ENCODE measurements at regions not wholly inside any gene's neighbourhood (a gene's known extent, or its start where the extent isn't known, plus 50 kb on each side); places are given as distances from the start of the nearest gene placed in this dataset.
A peak's percentile ranks its signal among the peaks of the same experiment; 100 is the strongest.

GRCh38 chr2:226478109-226478809 is 321.4 kb downstream of the IRS1 start:
- no peaks in the 10 kb centered on the region for H3K4me1 ChIP-seq
- peak overlapping the region in 1 of 2 donors; percentile 69 for H3K27ac ChIP-seq
- peak; percentile 28 for DNase-seq
- intact Hi-C loops (cut with DNase I; ENCODE audit: low total_unique reads) = no loop called here
- H3K4me3 ChIP-seq = no peak overlapping the region
- WGBS, 2 donors = 40 to 47% methylated on average over 8 of the region's 8 CpGs
- H3K36me3 ChIP-seq (ENCODE audit: low read depth, missing control alignments) = no peaks in the 10 kb centered on the region
- H3K9me3 ChIP-seq = no peaks in the 10 kb centered on the region
- H3K27me3 ChIP-seq = no peaks in the 10 kb centered on the region
- TF ChIP-seq CTCF (IDR thresholded peaks at IDR 0.05) (no peak), POLR2A (IDR thresholded peaks at IDR 0.05) (no peak)

- no peaks in the 10 kb centered on the region for H3K36me3 ChIP-seq (ENCODE audit: low read depth, missing control alignments)
- no peaks in the 10 kb centered on the region for H3K9me3 ChIP-seq
- peak overlapping the region in 1 of 2 donors; percentile 69 for H3K27ac ChIP-seq
- peak; percentile 17 for DNase-seq
- WGBS, 2 donors = 48% methylated on average over 10 of the region's 10 CpGs
- intact Hi-C loops (cut with DNase I; ENCODE audit: low total_unique reads) = no loop called here
- H3K4me3 ChIP-seq = no peak overlapping the region
- TF ChIP-seq POLR2A (IDR thresholded peaks at IDR 0.05) (no peak), CTCF (IDR thresholded peaks at IDR 0.05) (no peak)
- H3K27me3 ChIP-seq = no peaks in the 10 kb centered on the region
- H3K4me1 ChIP-seq = no peaks in the 10 kb centered on the region
These were observed 322.2 kb downstream of the IRS1 start for GRCh38 chr2:226477221-226478108.

GRCh38 chr2:226475650-226476049 is 324.0 kb downstream of the IRS1 start:
- DNase-seq = no peak
- Histone ChIP-seq H3K4me3 (no peak overlapping the region), H3K27me3 (no peaks in the 10 kb centered on the region), H3K9me3 (no peaks in the 10 kb centered on the region), H3K27ac (no peak overlapping the region), H3K4me1 (no peaks in the 10 kb centered on the region), H3K36me3 (ENCODE audit: low read depth, missing control alignments) (no peaks in the 10 kb centered on the region)
- WGBS, 2 donors = 72 to 88% methylated on average over 2 of the region's 2 CpGs
- intact Hi-C loops (cut with DNase I; ENCODE audit: low total_unique reads) = no loop called here
- TF ChIP-seq CTCF (IDR thresholded peaks at IDR 0.05) (no peak), POLR2A (IDR thresholded peaks at IDR 0.05) (no peak)

- no peaks in the 10 kb centered on the region for H3K9me3 ChIP-seq
- no peak for TF ChIP-seq CTCF (IDR thresholded peaks at IDR 0.05)
- no peak for TF ChIP-seq POLR2A (IDR thresholded peaks at IDR 0.05)
- no peaks in the 10 kb centered on the region for H3K4me1 ChIP-seq
- H3K27ac ChIP-seq = no peak overlapping the region
- H3K36me3 ChIP-seq (ENCODE audit: low read depth, missing control alignments) = no peaks in the 10 kb centered on the region
- no peaks in the 10 kb centered on the region for H3K27me3 ChIP-seq
- no peak for DNase-seq
- intact Hi-C loops (cut with DNase I; ENCODE audit: low total_unique reads) = no loop called here
- no peak overlapping the region for H3K4me3 ChIP-seq
These were observed 325.5 kb downstream of the IRS1 start for GRCh38 chr2:226474131-226474530.

Measured in testis (tissue), 2 donors.